Prostate gland (tissue), 2 donors: ENCODE measurements at regions not wholly inside any gene's neighbourhood (a gene's known extent, or its start where the extent isn't known, plus 50 kb on each side); places are given as distances from the start of the nearest gene placed in this dataset.
A peak's percentile ranks its signal among the peaks of the same experiment; 100 is the strongest.

Source experiments
- DNase-seq: peaks from one replicate; pipeline ENCODE4 v3.0.0-alpha.2; 2019; ENCODE audit warnings: low spot score
- H3K27ac ChIP-seq, 2 donors: fragments of 200-600 bp; sonication (generic); 2 replicates each; pipeline ENCODE4 v1.5.1; 2017 to 2019
- H3K27me3 ChIP-seq: fragments of 200-600 bp; sonication (generic); replicated peaks from 2 replicates; pipeline ENCODE4 v1.5.1; 2019; ENCODE audit not compliant: insufficient read depth
- H3K36me3 ChIP-seq, 2 donors: fragments of 200-600 bp; sonication (generic); 1 replicate in 1 of 2; 2 replicates in 1 of 2; pipeline versions ENCODE4 v1.5.1 to v1.8.1; 2017 to 2019
- H3K4me1 ChIP-seq: fragments of 200-600 bp; sonication (generic); replicated peaks from 2 replicates; pipeline ENCODE4 v1.5.1; 2019
- H3K4me3 ChIP-seq, 2 donors: fragments of 200-600 bp; sonication (generic); 2 replicates each; pipeline ENCODE4 v1.5.1; 2017 to 2019
- H3K9me3 ChIP-seq: fragments of 200-600 bp; sonication (generic); 2 replicates; pipeline ENCODE4 v1.5.1; 2017
- POLR2A ChIP-seq: fragments of 450-650 bp; IDR thresholded peaks from one replicate; pipeline ENCODE4 v1.6.1; 2016; ENCODE audit warnings: antibody characterized with exemption, mild to moderate bottlenecking
- POLR2AphosphoS5 ChIP-seq: sonication (generic); formaldehyde crosslinking; IDR thresholded peaks from one replicate; pipeline ENCODE4 v1.6.1; 2017; ENCODE audit warnings: antibody characterized with exemption
- WGBS: methylation state at CpG from one replicate; pipeline ENCODE4 v1.1.5; 2018; 5-methylcytosine and 5-hydroxymethylcytosine counted together
- intact Hi-C: fragments of 100-400 bp; cut with DNase I; formaldehyde crosslinking; loops from one replicate; pipeline ENCODE4 v1.14.2; 2022
- TF ChIP-seq, protein P1 (sequence below), 4 experiments: fragments of 200-600 bp in 2 of 4; fragments of 450-650 bp in 2 of 4; sonication (generic) in 2 of 4; IDR thresholded peaks; 1 replicate in 3 of 4; 2 replicates in 1 of 4; pipeline ENCODE4 v1.5.1; 2016 to 2019; ENCODE audit warnings: antibody characterized with exemption in 4 of 4, mild to moderate bottlenecking in 2 of 4, moderate library complexity in 2 of 4

- peak overlapping the region; percentile 30 to 64 for H3K27ac ChIP-seq
Observed at GRCh38 chr17:77381731-77382130, 241.0 kb downstream of the SEC14L1 start.

DNA sequence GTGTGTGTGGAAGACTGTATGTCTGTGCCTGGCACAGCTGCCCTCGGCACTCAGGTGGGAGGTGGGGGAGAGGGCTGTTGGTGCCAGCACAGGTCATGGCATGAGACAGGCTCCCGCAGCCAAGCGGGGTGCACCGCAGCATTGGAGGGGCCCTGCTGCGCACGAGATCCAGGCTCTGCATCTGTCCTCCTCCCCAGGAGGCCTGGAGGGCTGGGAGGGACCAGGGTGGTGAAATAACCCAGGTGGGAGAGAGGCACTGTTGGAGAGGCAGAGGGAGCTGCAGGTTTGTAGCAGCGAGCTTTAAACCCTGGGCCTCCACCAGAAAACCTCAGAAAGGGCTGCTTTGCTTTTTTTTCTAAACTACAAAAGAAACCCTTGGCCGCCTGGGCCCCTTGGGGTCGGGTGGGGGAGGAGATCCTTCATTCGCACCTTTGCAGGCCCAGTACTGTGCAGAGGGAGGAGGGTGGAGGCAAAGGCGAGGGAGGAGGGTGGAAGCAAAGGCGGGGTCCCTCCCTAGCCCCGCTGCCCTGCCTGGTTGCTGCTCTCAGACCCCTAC is 241.7 kb downstream of the SEC14L1 start:
- WGBS, result 33% methylated on average over 13 of the region's 13 CpGs

More at GRCh38 chr17:77381731-77382130, 241.0 kb downstream of the SEC14L1 start:
- Histone ChIP-seq H3K4me1 (peaks cover 29% of the 10 kb centered on the region), H3K9me3 (no peaks in the 10 kb centered on the region), H3K36me3 (no peaks in the 10 kb centered on the region), H3K27me3 (no peaks in the 10 kb centered on the region), H3K4me3 (no peak overlapping the region)
- no peak for DNase-seq
- 81% methylated on average over 8 of the region's 8 CpGs for WGBS
- intact Hi-C loops, result no loop called here
- TF ChIP-seq POLR2A (no peak), POLR2AphosphoS5 (no peak)
- TF ChIP-seq, protein P1, sequence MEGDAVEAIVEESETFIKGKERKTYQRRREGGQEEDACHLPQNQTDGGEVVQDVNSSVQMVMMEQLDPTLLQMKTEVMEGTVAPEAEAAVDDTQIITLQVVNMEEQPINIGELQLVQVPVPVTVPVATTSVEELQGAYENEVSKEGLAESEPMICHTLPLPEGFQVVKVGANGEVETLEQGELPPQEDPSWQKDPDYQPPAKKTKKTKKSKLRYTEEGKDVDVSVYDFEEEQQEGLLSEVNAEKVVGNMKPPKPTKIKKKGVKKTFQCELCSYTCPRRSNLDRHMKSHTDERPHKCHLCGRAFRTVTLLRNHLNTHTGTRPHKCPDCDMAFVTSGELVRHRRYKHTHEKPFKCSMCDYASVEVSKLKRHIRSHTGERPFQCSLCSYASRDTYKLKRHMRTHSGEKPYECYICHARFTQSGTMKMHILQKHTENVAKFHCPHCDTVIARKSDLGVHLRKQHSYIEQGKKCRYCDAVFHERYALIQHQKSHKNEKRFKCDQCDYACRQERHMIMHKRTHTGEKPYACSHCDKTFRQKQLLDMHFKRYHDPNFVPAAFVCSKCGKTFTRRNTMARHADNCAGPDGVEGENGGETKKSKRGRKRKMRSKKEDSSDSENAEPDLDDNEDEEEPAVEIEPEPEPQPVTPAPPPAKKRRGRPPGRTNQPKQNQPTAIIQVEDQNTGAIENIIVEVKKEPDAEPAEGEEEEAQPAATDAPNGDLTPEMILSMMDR (IDR thresholded peaks at IDR 0.05), result no peak

DNA sequence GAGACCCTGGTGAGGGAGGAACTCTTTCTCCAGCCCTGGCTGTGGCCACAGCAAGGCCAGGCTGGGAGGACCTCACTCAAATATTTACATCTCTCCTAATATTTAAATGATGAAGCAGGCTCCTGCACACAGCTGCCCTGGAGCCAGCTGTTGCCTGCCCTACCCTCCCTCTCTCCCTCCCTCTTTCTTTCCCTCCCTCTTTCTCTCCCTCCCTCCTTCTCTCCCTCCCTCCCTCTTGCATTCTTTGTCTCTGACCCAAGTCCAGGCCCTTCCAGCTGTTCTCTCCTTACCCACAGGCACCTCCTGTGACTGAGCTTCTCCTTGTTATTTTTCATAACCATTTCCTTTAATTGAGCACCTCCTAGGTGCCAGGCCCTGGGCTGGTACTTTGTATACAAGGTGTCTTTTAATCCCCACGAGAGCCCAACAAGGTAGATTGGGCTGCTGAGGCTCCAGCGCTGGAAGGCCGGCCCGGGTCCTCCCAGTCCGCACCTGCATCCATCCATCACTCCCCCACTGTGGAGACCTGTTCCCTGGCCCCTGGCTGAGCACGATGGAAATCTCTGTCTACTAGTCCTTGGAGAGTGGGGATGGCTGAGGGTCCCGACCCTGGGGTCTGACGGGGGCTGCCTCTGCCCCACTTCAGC is 242.3 kb downstream of the SEC14L1 start:
- Histone ChIP-seq H3K9me3 (no peaks in the 10 kb centered on the region), H3K4me1 (peaks cover 17% of the 10 kb centered on the region), H3K36me3 (no peaks in the 10 kb centered on the region), H3K27ac (peak overlapping the region; percentile 55 to 64), H3K4me3 (no peak overlapping the region), H3K27me3 (no peaks in the 10 kb centered on the region)
- no peak for DNase-seq
- intact Hi-C loops, result no loop called here
- 59% methylated on average over 8 of the region's 8 CpGs for WGBS
- TF ChIP-seq, protein P1 (IDR thresholded peaks at IDR 0.05), result no peak
- TF ChIP-seq POLR2A, result no peak
- TF ChIP-seq POLR2AphosphoS5, result no peak

More for the DNA sequence above, 241.7 kb downstream of the SEC14L1 start:
- Histone ChIP-seq H3K4me3 (no peak overlapping the region), H3K4me1 (peaks cover 24% of the 10 kb centered on the region), H3K36me3 (no peaks in the 10 kb centered on the region), H3K9me3 (no peaks in the 10 kb centered on the region), H3K27ac (peak overlapping the region; percentile 53 to 64), H3K27me3 (no peaks in the 10 kb centered on the region)
- intact Hi-C loops, result no loop called here
- no peak for TF ChIP-seq POLR2A
- TF ChIP-seq, protein P1 (IDR thresholded peaks at IDR 0.05), result peak in 1 of 4 experiments; percentile 13
- TF ChIP-seq POLR2AphosphoS5, result no peak
- DNase-seq, result no peak

- 44% methylated on average over 29 of the region's 29 CpGs for WGBS
- Histone ChIP-seq H3K4me1 (peaks cover 19% of the 10 kb centered on the region), H3K9me3 (no peaks in the 10 kb centered on the region), H3K36me3 (no peaks in the 10 kb centered on the region), H3K27me3 (no peaks in the 10 kb centered on the region), H3K4me3 (no peak overlapping the region), H3K27ac (peak overlapping the region; percentile 55 to 64)
- DNase-seq, result peak; percentile 46
- intact Hi-C loops, result no loop called here
- TF ChIP-seq POLR2AphosphoS5 (no peak), POLR2A (no peak)
- TF ChIP-seq, protein P1 (IDR thresholded peaks at IDR 0.05), result no peak
Observed at GRCh38 chr17:77383613-77384608, 243.1 kb downstream of the SEC14L1 start.
